ENCODE measurements at regions not wholly inside any gene's neighbourhood (a gene's known extent, or its start where the extent isn't known, plus 50 kb on each side); places are given as distances from the start of the nearest gene placed in this dataset.

DNA sequence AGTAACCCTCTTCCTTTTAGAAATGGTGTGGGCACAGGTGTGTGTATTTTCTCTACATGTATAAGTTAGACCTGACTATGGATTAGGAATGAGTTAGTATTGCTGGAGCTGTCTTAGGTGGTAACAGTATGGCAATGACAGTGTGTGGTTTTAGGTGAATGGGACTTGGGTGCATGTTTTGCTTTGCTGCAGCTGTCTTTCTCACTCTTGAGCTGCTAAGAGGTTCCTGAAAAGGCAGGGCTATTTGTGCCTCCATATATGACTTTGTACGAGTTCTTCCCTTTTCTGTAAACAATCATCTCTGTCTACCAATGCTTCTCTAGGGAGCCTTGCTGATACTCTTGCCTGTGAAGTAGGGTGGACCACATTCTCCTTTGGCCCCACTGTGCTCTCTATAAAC lies 234.8 kb upstream of the HHIP start:
- no peak for TF ChIP-seq POLR2AphosphoS5 (IDR thresholded peaks at IDR 0.05; ENCODE audit: low read depth, low read length)
- no peak for TF ChIP-seq KDM5A (IDR thresholded peaks at IDR 0.05; ENCODE audit: low read length)
- TF ChIP-seq, protein P1, sequence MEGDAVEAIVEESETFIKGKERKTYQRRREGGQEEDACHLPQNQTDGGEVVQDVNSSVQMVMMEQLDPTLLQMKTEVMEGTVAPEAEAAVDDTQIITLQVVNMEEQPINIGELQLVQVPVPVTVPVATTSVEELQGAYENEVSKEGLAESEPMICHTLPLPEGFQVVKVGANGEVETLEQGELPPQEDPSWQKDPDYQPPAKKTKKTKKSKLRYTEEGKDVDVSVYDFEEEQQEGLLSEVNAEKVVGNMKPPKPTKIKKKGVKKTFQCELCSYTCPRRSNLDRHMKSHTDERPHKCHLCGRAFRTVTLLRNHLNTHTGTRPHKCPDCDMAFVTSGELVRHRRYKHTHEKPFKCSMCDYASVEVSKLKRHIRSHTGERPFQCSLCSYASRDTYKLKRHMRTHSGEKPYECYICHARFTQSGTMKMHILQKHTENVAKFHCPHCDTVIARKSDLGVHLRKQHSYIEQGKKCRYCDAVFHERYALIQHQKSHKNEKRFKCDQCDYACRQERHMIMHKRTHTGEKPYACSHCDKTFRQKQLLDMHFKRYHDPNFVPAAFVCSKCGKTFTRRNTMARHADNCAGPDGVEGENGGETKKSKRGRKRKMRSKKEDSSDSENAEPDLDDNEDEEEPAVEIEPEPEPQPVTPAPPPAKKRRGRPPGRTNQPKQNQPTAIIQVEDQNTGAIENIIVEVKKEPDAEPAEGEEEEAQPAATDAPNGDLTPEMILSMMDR (IDR thresholded peaks at IDR 0.05; ENCODE audit: control extremely low read depth in 1 of 3, insufficient read depth in 1 of 3, low read depth in 1 of 3, low read length in 3 of 3), result no peak
- TF ChIP-seq RAD21 (IDR thresholded peaks at IDR 0.05 in 1 of 2, conservative IDR thresholded peaks at IDR 0.05 in 1 of 2; ENCODE audit: low read depth in 2 of 2, low read length in 2 of 2), result no peak
- no peak for TF ChIP-seq TBP (IDR thresholded peaks at IDR 0.05; ENCODE audit: low read depth, low read length)
- no peak for TF ChIP-seq EP300 (IDR thresholded peaks at IDR 0.05; ENCODE audit: borderline replicate concordance in 1 of 2, low read depth in 2 of 2, low read length in 2 of 2)
- TF ChIP-seq NANOG (IDR thresholded peaks at IDR 0.05; ENCODE audit: insufficient read depth, low read depth, low read length, poor library complexity, severe bottlenecking), result no peak
- TF ChIP-seq, protein P2, sequence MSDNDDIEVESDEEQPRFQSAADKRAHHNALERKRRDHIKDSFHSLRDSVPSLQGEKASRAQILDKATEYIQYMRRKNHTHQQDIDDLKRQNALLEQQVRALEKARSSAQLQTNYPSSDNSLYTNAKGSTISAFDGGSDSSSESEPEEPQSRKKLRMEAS (IDR thresholded peaks at IDR 0.05), result no peak
- TF ChIP-seq EZH2 (IDR thresholded peaks at IDR 0.05; ENCODE audit: low read depth, low read length, severe bottlenecking), result no peak
- TF ChIP-seq KDM1A (IDR thresholded peaks at IDR 0.05; ENCODE audit: borderline replicate concordance, low read length), result no peak

Data from H1 (cell line).